Fibroblast of lung (primary cell): ENCODE measurements at regions not wholly inside any gene's neighbourhood (a gene's known extent, or its start where the extent isn't known, plus 50 kb on each side); places are given as distances from the start of the nearest gene placed in this dataset.

ENCODE experiments used
- EZH2 ChIP-seq: IDR thresholded peaks from 2 replicates; pipeline ENCODE4 v1.5.1; 2012; ENCODE audit warnings: low read length, control low read depth, mild to moderate bottlenecking; ENCODE audit errors: missing control alignments
- TF ChIP-seq, protein P1 (sequence below), 2 donors: IDR thresholded peaks in 1 of 2; conservative IDR thresholded peaks in 1 of 2; 1 replicate in 1 of 2; 2 replicates in 1 of 2; pipeline ENCODE4 v1.5.1; 2011 to 2012; ENCODE audit warnings: low read length in 2 of 2, control low read depth in 1 of 2, inconsistent platforms in 1 of 2, low read depth in 1 of 2, mild to moderate bottlenecking in 1 of 2

DNA sequence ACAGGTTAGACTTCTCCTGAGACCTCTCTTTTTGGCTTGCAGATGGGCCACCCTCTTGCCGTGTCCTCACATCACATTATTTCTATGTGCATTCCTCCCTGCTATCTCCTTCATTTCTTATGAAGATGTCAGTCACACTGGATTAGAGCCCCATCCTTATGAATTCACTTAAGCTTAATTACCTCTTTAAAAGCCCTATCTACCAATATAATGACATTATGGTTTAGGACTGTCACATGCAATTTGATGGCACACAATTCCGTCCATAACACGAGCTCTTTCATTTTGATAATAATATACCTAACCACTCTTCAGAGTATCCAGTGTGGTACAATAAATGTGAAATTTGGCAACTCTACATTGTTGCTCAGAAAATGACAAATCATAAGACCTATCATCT is 1037.3 kb downstream of the DIAPH3 start:
- TF ChIP-seq, protein P1, sequence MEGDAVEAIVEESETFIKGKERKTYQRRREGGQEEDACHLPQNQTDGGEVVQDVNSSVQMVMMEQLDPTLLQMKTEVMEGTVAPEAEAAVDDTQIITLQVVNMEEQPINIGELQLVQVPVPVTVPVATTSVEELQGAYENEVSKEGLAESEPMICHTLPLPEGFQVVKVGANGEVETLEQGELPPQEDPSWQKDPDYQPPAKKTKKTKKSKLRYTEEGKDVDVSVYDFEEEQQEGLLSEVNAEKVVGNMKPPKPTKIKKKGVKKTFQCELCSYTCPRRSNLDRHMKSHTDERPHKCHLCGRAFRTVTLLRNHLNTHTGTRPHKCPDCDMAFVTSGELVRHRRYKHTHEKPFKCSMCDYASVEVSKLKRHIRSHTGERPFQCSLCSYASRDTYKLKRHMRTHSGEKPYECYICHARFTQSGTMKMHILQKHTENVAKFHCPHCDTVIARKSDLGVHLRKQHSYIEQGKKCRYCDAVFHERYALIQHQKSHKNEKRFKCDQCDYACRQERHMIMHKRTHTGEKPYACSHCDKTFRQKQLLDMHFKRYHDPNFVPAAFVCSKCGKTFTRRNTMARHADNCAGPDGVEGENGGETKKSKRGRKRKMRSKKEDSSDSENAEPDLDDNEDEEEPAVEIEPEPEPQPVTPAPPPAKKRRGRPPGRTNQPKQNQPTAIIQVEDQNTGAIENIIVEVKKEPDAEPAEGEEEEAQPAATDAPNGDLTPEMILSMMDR (conservative IDR thresholded peaks at IDR 0.05 in 1 of 2, IDR thresholded peaks at IDR 0.05 in 1 of 2; ENCODE audit: low read depth in 1 of 2, low read length in 2 of 2) = no peak
- no peak for TF ChIP-seq EZH2
